ENCODE measurements at regions not wholly inside any gene's neighbourhood (a gene's known extent, or its start where the extent isn't known, plus 50 kb on each side); places are given as distances from the start of the nearest gene placed in this dataset.

DNA sequence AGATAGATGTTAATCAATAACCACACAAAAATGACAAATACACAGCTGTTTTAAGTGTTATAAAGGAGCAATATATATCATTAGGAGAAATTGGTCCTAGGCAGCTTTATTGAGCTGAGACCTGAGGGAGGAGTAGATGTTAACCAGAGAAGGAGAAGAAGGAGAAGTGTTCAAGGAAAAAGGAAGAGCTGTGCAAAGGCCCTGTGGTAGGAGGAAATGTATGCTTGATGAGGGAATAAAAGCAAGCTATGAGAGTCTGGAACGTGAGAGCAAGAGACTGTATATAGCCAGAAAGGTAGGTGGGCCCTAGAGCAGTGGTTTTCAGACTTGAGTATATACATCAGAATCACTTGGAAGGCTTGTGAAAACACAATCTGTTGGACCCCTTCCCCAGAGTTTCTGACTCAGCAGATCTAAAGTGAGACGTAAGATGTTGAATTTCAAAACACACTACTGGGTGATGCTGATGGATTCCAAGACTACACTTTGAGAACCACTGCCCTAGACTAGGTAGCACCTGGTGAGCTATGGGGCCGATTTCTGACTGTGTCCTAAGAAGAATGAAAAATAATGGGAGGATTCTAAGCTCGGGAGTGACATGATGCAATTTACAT lies 342.3 kb upstream of the ADAMTS9 start:
- TF ChIP-seq POLR2A (IDR thresholded peaks at IDR 0.05; ENCODE audit: low read length), result no peak
- no peak for TF ChIP-seq GATA1 (IDR thresholded peaks at IDR 0.05; ENCODE audit: low read depth, low read length)
